Lower leg skin (tissue), 3 donors: ENCODE measurements at regions not wholly inside any gene's neighbourhood (a gene's known extent, or its start where the extent isn't known, plus 50 kb on each side); places are given as distances from the start of the nearest gene placed in this dataset.

Experiments
- POLR2A ChIP-seq, 2 donors: fragments of 450-650 bp; IDR thresholded peaks; one replicate each; pipeline ENCODE4 v1.6.1; 2016 to 2017; ENCODE audit warnings: antibody characterized with exemption in 2 of 2, mild to moderate bottlenecking in 1 of 2, moderate library complexity in 1 of 2
- TF ChIP-seq, protein P1 (sequence below), 3 donors: fragments of 450-650 bp; IDR thresholded peaks; one replicate each; pipeline ENCODE4 v1.5.1; 2016; ENCODE audit warnings: antibody characterized with exemption in 3 of 3, mild to moderate bottlenecking in 3 of 3, moderate library complexity in 2 of 3

DNA sequence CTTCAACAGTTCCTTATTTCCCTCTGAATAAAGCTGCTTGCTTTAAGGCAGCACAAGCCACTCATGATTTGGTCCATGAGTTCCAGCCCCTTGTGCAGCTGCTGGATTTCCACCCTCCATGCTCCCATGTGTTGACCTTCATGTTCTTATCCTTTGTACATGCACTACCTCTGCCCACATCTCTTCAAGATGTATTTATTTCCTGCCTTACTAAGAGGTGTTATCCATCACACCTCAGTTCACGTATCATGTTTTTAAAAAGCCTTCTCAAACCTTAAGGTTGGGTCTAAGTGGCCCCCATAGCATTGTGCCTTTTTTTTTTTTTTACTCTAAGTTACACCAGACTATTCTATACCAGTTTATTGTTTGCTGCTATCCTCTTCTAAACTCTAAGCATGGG lies 107.7 kb downstream of the SIPA1L2 start:
- TF ChIP-seq, protein P1, sequence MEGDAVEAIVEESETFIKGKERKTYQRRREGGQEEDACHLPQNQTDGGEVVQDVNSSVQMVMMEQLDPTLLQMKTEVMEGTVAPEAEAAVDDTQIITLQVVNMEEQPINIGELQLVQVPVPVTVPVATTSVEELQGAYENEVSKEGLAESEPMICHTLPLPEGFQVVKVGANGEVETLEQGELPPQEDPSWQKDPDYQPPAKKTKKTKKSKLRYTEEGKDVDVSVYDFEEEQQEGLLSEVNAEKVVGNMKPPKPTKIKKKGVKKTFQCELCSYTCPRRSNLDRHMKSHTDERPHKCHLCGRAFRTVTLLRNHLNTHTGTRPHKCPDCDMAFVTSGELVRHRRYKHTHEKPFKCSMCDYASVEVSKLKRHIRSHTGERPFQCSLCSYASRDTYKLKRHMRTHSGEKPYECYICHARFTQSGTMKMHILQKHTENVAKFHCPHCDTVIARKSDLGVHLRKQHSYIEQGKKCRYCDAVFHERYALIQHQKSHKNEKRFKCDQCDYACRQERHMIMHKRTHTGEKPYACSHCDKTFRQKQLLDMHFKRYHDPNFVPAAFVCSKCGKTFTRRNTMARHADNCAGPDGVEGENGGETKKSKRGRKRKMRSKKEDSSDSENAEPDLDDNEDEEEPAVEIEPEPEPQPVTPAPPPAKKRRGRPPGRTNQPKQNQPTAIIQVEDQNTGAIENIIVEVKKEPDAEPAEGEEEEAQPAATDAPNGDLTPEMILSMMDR (IDR thresholded peaks at IDR 0.05), result no peak
- TF ChIP-seq POLR2A (IDR thresholded peaks at IDR 0.05), result no peak
